ENCODE measurements at regions not wholly inside any gene's neighbourhood (a gene's known extent, or its start where the extent isn't known, plus 50 kb on each side); places are given as distances from the start of the nearest gene placed in this dataset.

DNA sequence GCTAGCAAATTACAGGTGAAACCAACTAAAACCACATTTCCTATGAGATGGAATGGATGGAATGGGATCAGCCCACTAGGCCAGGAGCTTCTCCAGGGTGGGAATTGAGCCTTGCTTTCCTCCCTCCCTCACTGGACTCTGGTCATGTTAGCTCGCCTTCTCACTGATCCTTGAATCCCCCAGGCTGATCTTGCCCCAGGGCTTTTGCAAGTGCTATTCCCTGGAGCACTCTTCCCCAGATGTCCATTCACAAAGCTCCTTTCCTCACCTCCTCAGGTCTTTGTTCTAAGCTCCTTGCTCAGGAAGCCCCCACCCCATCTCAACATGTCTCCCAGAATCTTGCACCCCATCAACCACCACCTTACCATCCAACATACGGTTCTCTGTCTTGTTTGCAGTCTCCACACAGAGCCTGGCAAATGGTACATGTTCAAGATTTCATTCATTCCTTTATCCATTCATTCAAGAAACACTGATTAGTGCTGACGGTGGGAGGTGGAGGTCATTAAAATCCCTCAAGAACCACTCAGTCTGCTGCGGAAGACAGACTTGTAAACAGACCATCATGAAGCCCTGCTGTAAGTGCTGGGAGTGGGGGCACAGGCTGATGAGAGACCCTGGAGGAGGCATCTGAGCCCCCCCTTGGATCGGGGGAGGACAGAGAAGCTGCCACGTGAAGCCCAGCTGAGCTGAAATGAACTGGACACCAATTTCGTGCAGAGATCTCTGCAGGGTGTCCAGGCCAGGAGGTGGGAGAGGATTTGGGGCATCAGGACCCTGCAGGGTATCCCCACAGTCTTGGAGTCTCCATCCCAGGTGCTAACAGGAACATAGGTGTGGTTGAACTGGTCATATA is 141.7 kb downstream of the BARX1 start:
- TF ChIP-seq CTCF (conservative IDR thresholded peaks at IDR 0.05 in 1 of 2, IDR thresholded peaks at IDR 0.05 in 1 of 2; ENCODE audit: extremely low read depth in 1 of 2, insufficient read depth in 1 of 2, low read depth in 1 of 2, low read length in 2 of 2) = no peak
- no peak for TF ChIP-seq EZH2 (IDR thresholded peaks at IDR 0.05; ENCODE audit: borderline replicate concordance, low read length)
